Upper lobe of left lung (tissue), 4 donors: ENCODE measurements at regions not wholly inside any gene's neighbourhood (a gene's known extent, or its start where the extent isn't known, plus 50 kb on each side); places are given as distances from the start of the nearest gene placed in this dataset.

Source experiments
- CTCF ChIP-seq, 6 experiments: fragments of 450-650 bp in 4 of 6; fragments of 200-600 bp in 2 of 6; sonication (generic) in 2 of 6; IDR thresholded peaks; one replicate each; pipeline ENCODE4 v1.5.1; 2016 to 2019; ENCODE audit warnings: antibody characterized with exemption in 6 of 6
- EP300 ChIP-seq, 4 donors: sonication (generic); formaldehyde crosslinking; IDR thresholded peaks; one replicate each; pipeline ENCODE4 v1.5.1; 2017; ENCODE audit warnings: antibody characterized with exemption in 4 of 4, control low read depth in 2 of 4
- POLR2A ChIP-seq, 4 donors: fragments of 450-650 bp; IDR thresholded peaks; one replicate each; pipeline ENCODE4 v1.5.1; 2016 to 2017; ENCODE audit warnings: antibody characterized with exemption in 4 of 4, mild to moderate bottlenecking in 2 of 4

- no peak for TF ChIP-seq POLR2A (IDR thresholded peaks at IDR 0.05)
- TF ChIP-seq CTCF (IDR thresholded peaks at IDR 0.05): no peak
- no peak for TF ChIP-seq EP300 (IDR thresholded peaks at IDR 0.05)
Observed at GRCh38 chr5:164748861-164749260, 1243.4 kb downstream of the MAT2B start.
